Endothelial cell (in vitro differentiated cells): ENCODE measurements at regions not wholly inside any gene's neighbourhood (a gene's known extent, or its start where the extent isn't known, plus 50 kb on each side); places are given as distances from the start of the nearest gene placed in this dataset.

Source experiments
- DNase-seq: peaks from one replicate; pipeline ENCODE4 v3.0.0; 2021; ENCODE audit warnings: low spot score
- H3K27ac Mint-ChIP-seq: one replicate; pipeline ENCODE4 v1.8.0; 2021; ENCODE audit warnings: mixed read lengths, inconsistent platforms; ENCODE audit not compliant: unreplicated experiment
- H3K27me3 Mint-ChIP-seq: one replicate; pipeline ENCODE4 v1.8.0; 2021; ENCODE audit warnings: mild to moderate bottlenecking, moderate library complexity, mixed read lengths, inconsistent platforms; ENCODE audit not compliant: unreplicated experiment
- H3K36me3 Mint-ChIP-seq: one replicate; pipeline ENCODE4 v1.8.0; 2021; ENCODE audit warnings: mild to moderate bottlenecking, low read depth, mixed read lengths, inconsistent platforms; ENCODE audit not compliant: unreplicated experiment
- H3K4me1 Mint-ChIP-seq: one replicate; pipeline ENCODE4 v1.8.0; 2021; ENCODE audit warnings: mild to moderate bottlenecking, mixed read lengths, inconsistent platforms; ENCODE audit not compliant: unreplicated experiment
- H3K4me3 Mint-ChIP-seq: one replicate; pipeline ENCODE4 v1.8.0; 2021; ENCODE audit warnings: mild to moderate bottlenecking, mixed read lengths, inconsistent platforms; ENCODE audit not compliant: unreplicated experiment
- H3K9me3 Mint-ChIP-seq: one replicate; pipeline ENCODE4 v1.8.0; 2021; ENCODE audit warnings: mixed read lengths, inconsistent platforms; ENCODE audit not compliant: unreplicated experiment
- CTCF ChIP-seq: fragments of 200-600 bp; sonication (generic); IDR thresholded peaks from one replicate; pipeline ENCODE4 v1.5.0; 2021; ENCODE audit warnings: antibody characterized with exemption; ENCODE audit not compliant: unreplicated experiment

- H3K27me3 Mint-ChIP-seq, result no peaks in the 10 kb centered on the region
- no peaks in the 10 kb centered on the region for H3K9me3 Mint-ChIP-seq
- no peak overlapping the region for H3K4me3 Mint-ChIP-seq
- no peak overlapping the region for H3K27ac Mint-ChIP-seq
- TF ChIP-seq CTCF, result no peak
- H3K36me3 Mint-ChIP-seq, result no peaks in the 10 kb centered on the region
- peaks cover 10% of the 10 kb centered on the region for H3K4me1 Mint-ChIP-seq
- no peak for DNase-seq
Observed at GRCh38 chr5:59992206-59992605, 98.7 kb upstream of the PDE4D start.

GRCh38 chr5:59988396-59988795 is 94.9 kb upstream of the PDE4D start:
- no peaks in the 10 kb centered on the region for H3K9me3 Mint-ChIP-seq
- no peak overlapping the region for H3K4me3 Mint-ChIP-seq
- no peaks in the 10 kb centered on the region for H3K36me3 Mint-ChIP-seq
- H3K27me3 Mint-ChIP-seq, result no peaks in the 10 kb centered on the region
- no peak overlapping the region for H3K27ac Mint-ChIP-seq
- no peak for TF ChIP-seq CTCF
- H3K4me1 Mint-ChIP-seq, result no peaks in the 10 kb centered on the region
- DNase-seq, result no peak

DNA sequence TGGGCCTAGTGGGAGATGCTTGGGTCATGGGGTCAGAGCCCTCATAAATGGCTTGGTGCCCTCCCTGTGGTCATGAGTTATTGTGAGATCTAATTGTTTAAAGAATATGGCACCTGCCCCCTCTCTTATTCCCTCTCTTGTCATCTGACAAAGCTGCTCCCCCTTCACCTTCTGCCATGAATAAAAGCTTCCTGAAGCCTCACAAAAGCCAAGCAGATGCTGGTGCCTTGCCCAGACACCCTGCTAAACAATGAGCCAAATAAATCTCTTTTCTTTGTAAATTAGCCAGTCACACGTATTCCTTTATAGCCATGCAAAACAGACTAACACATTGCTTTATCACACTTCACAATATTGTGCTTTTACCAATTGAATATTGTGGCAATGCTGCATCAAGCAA is 82.8 kb upstream of the PDE4D start:
- no peak for DNase-seq
- no peaks in the 10 kb centered on the region for H3K9me3 Mint-ChIP-seq
- H3K36me3 Mint-ChIP-seq, result no peaks in the 10 kb centered on the region
- H3K27me3 Mint-ChIP-seq, result peaks cover 2% of the 10 kb centered on the region
- H3K27ac Mint-ChIP-seq, result no peak overlapping the region
- no peak for TF ChIP-seq CTCF
- no peaks in the 10 kb centered on the region for H3K4me1 Mint-ChIP-seq
- H3K4me3 Mint-ChIP-seq, result no peak overlapping the region

DNA sequence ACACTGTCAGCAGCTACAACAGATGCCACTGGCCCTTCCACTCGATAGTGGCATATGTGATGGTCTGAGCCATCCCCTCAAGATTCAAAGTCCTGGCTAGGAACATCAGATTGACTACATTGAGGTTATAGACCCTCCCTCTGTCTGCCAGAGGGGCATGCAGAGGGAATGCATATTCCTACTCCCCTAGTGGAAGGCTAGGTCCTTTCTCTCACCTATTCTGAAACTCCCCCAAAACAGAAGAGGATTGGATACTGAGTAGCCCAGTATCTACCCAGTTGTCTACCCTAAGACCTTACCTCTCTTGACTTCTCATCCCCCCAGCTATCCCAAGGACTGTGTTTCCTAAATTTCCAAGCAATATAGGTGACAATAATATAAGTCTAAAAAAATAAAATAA is 78.5 kb upstream of the PDE4D start:
- no peak for DNase-seq

DNA sequence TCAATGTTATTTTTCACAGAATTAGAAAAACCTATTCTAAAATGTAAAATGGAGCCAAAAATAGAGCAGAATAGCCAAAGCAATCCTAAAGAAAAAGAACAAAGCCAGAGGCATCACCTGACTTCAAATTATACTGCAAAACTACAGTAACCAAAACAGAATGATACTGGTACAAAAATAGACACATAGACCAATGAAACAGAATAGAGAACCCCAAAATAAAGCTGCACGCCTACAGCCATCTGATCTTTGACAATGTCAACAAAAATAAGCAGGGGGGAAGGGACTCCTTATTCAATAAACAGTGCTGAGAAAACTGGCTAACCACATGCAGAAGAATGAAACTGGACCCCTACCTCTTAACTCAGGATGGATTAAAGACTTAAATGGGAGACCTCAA is 65.8 kb upstream of the PDE4D start:
- TF ChIP-seq CTCF, result no peak
- DNase-seq, result no peak
- Mint-ChIP-seq H3K27ac (no peak overlapping the region), H3K4me1 (peaks cover 7% of the 10 kb centered on the region), H3K27me3 (no peaks in the 10 kb centered on the region), H3K9me3 (no peaks in the 10 kb centered on the region), H3K36me3 (no peaks in the 10 kb centered on the region), H3K4me3 (no peak overlapping the region)

More for the DNA sequence above, 78.5 kb upstream of the PDE4D start:
- Mint-ChIP-seq H3K9me3 (no peaks in the 10 kb centered on the region), H3K4me1 (no peaks in the 10 kb centered on the region), H3K27ac (no peak overlapping the region), H3K36me3 (no peaks in the 10 kb centered on the region), H3K27me3 (peaks cover 2% of the 10 kb centered on the region), H3K4me3 (no peak overlapping the region)
- no peak for TF ChIP-seq CTCF
